GM23248 (cell line): ENCODE measurements at regions not wholly inside any gene's neighbourhood (a gene's known extent, or its start where the extent isn't known, plus 50 kb on each side); places are given as distances from the start of the nearest gene placed in this dataset.

ENCODE experiments used
- EZH2 ChIP-seq: fragments of 200-600 bp; sonication (generic); IDR thresholded peaks from 2 replicates; pipeline ENCODE4 v1.6.1; 2018; ENCODE audit warnings: antibody characterized with exemption, mild to moderate bottlenecking; ENCODE audit not compliant: insufficient read depth, poor library complexity, severe bottlenecking
- EZH2phosphoT487 ChIP-seq: fragments of 200-600 bp; sonication (generic); IDR thresholded peaks from 2 replicates; pipeline ENCODE4 v1.6.1; 2018; ENCODE audit warnings: antibody characterized with exemption, moderate library complexity, mild to moderate bottlenecking, low read depth; ENCODE audit not compliant: insufficient read depth

GRCh38 chr7:135853499-135853898, 104.9 kb upstream of the FAM180A start:
- TF ChIP-seq EZH2 (no peak), EZH2phosphoT487 (no peak)
